HepG2 (cell line): ENCODE measurements at regions not wholly inside any gene's neighbourhood (a gene's known extent, or its start where the extent isn't known, plus 50 kb on each side); places are given as distances from the start of the nearest gene placed in this dataset.

Experiments
- ATAC-seq: fragments of 200-7000 bp; cut with Tn5 transposase; 3 replicates; pipeline ENCODE4 v1.9.1; 2020; ENCODE audit warnings: mild to moderate bottlenecking, moderate library complexity
- BruUV-seq: library from RNA; stranded (reverse); fragments of 400-500 nt; replicated peaks from 2 replicates; lab custom pipeline; 2021; lab: Mats Ljungman, UMichigan
- CTCF ChIA-PET: fragments of 300-600 bp; formaldehyde crosslinking; extraction: SDS; loops from one replicate; lab custom pipeline; 2021; ENCODE audit warnings: low total read pairs, inconsistent platforms, low intra/inter-chr PET ratio; lab: Yijun Ruan, JAX
- POLR2A ChIA-PET: fragments of 350-600 bp; sonication (Branson Sonifier 250); formaldehyde crosslinking; loops from one replicate; lab custom pipeline; 2020; ENCODE audit warnings: antibody characterized with exemption, inconsistent platforms; lab: Yijun Ruan, JAX
- DNase-seq: peaks from one replicate; pipeline ENCODE4 v3.0.0-alpha.2; 2015; ENCODE audit warnings: low spot score
- FAIRE-seq: peaks from 3 replicates; lab custom pipeline; 2011; peaks lifted over from hg19 to GRCh38; lab: Jason Lieb, UNC
- H2AFZ ChIP-seq: one replicate; pipeline ENCODE4 v1.6.1; 2011; ENCODE audit warnings: low read length, inconsistent platforms
- H3K27ac ChIP-seq: fragments of 300-600 bp; 3 replicates; pipeline ENCODE4 v1.8.0; 2011; ENCODE audit warnings: mixed run types, mild to moderate bottlenecking, mixed read lengths, low read length, inconsistent platforms; ENCODE audit not compliant: insufficient read depth; ENCODE audit errors: extremely low read length
- H3K27me3 ChIP-seq, 2 experiments: fragments of 200-600 bp in 1 of 2; 2 replicates in 1 of 2; 3 replicates in 1 of 2; pipeline versions ENCODE4 v1.6.0 to v1.8.0; 2011; ENCODE audit warnings: low read length in 2 of 2, mild to moderate bottlenecking in 2 of 2, moderate library complexity in 2 of 2, inconsistent platforms in 1 of 2; ENCODE audit not compliant: insufficient read depth in 2 of 2, control insufficient read depth in 1 of 2
- H3K36me3 ChIP-seq, 2 experiments: fragments of 200-600 bp in 1 of 2; replicated peaks in 1 of 2; 2 replicates in 1 of 2; 3 replicates in 1 of 2; pipeline versions ENCODE4 v1.5.1 to v1.8.0; 2011; ENCODE audit warnings: low read length in 2 of 2, inconsistent platforms in 1 of 2; ENCODE audit not compliant: insufficient read depth in 2 of 2, control insufficient read depth in 1 of 2
- H3K4me1 ChIP-seq: 2 replicates; pipeline ENCODE4 v1.5.1; 2012; ENCODE audit warnings: low read length, inconsistent platforms; ENCODE audit not compliant: insufficient read depth
- H3K4me2 ChIP-seq: 2 replicates; pipeline ENCODE4 v1.6.0; 2011; ENCODE audit warnings: low read depth, low read length, inconsistent platforms
- H3K4me3 ChIP-seq, 3 experiments: fragments of 200-600 bp in 1 of 3; sonication (generic), shearing (Covaris generic) in 1 of 3; replicated peaks in 1 of 3; 2 replicates each; pipeline ENCODE4 v1.5.1; 2011 to 2016; ENCODE audit warnings: low read length in 3 of 3, inconsistent platforms in 2 of 3, low read depth in 2 of 3, mild to moderate bottlenecking in 2 of 3, control low read depth in 1 of 3, mixed read lengths in 1 of 3; ENCODE audit not compliant: insufficient read depth in 1 of 3
- H3K79me2 ChIP-seq: one replicate; pipeline ENCODE4 v1.6.1; 2011; ENCODE audit warnings: low read length, inconsistent platforms; ENCODE audit not compliant: insufficient read depth
- H3K9ac ChIP-seq: 2 replicates; pipeline ENCODE4 v1.6.0; 2011; ENCODE audit warnings: mild to moderate bottlenecking, low read depth, low read length, inconsistent platforms; ENCODE audit not compliant: insufficient read depth
- H3K9me3 ChIP-seq: 2 replicates; pipeline ENCODE4 v1.5.1; 2012; ENCODE audit warnings: mild to moderate bottlenecking, low read length
- H4K20me1 ChIP-seq: 2 replicates; pipeline ENCODE4 v1.6.0; 2011; ENCODE audit warnings: inconsistent platforms, mild to moderate bottlenecking, low read length, moderate library complexity; ENCODE audit not compliant: insufficient read depth
- CC2D1A ChIP-seq: sonication (generic); formaldehyde crosslinking; IDR thresholded peaks from 2 replicates; pipeline ENCODE4 v1.8.1; 2023; ENCODE audit warnings: mild to moderate bottlenecking, missing genetic modification reagents
- GPN1 ChIP-seq: sonication (generic); formaldehyde crosslinking; IDR thresholded peaks from 2 replicates; pipeline ENCODE4 v1.5.1; 2020; ENCODE audit warnings: missing genetic modification reagents, borderline replicate concordance
- IRF2 ChIP-seq: IDR thresholded peaks from 2 replicates; pipeline ENCODE4 v1.6.1; 2018; ENCODE audit warnings: missing genetic modification reagents, missing compliant biosample characterization
- JDP2 ChIP-seq: sonication (generic); formaldehyde crosslinking; IDR thresholded peaks from 2 replicates; pipeline ENCODE4 v1.8.1; 2022; ENCODE audit warnings: missing genetic modification reagents, borderline replicate concordance
- SYNCRIP ChIP-seq: fragments of 200-400 bp; formaldehyde crosslinking; IDR thresholded peaks from 2 replicates; pipeline ENCODE4 v1.6.1; 2018; ENCODE audit warnings: mild to moderate bottlenecking, low read depth, low read length; ENCODE audit not compliant: insufficient read depth
- TBP ChIP-seq: sonication (generic); formaldehyde crosslinking; IDR thresholded peaks from 2 replicates; pipeline ENCODE4 v1.5.0; 2020; ENCODE audit warnings: missing genetic modification reagents
- ZFAT ChIP-seq: sonication (generic); formaldehyde crosslinking; conservative IDR thresholded peaks from 2 replicates; pipeline ENCODE4 v1.8.1; 2023; ENCODE audit warnings: missing genetic modification reagents, inconsistent platforms
- ZFP90 ChIP-seq: sonication (generic); formaldehyde crosslinking; IDR thresholded peaks from 2 replicates; pipeline ENCODE4 v1.8.0; 2022; ENCODE audit warnings: missing genetic modification reagents, mild to moderate bottlenecking, inconsistent platforms, borderline replicate concordance
- ZNF383 ChIP-seq: sonication (generic); formaldehyde crosslinking; IDR thresholded peaks from 2 replicates; pipeline ENCODE4 v1.4.0; 2020; ENCODE audit warnings: missing genetic modification reagents, mild to moderate bottlenecking, borderline replicate concordance
- ZNF550 ChIP-seq: sonication (generic); formaldehyde crosslinking; IDR thresholded peaks from 2 replicates; pipeline ENCODE4 v1.4.0; 2020; ENCODE audit warnings: mild to moderate bottlenecking, missing genetic modification reagents, borderline replicate concordance
- ZNF75D ChIP-seq: sonication (generic); formaldehyde crosslinking; IDR thresholded peaks from 2 replicates; pipeline ENCODE4 v1.8.1; 2023; ENCODE audit warnings: missing genetic modification reagents, mild to moderate bottlenecking, borderline replicate concordance
- WGBS: methylation state at CpG from one replicate; pipeline ENCODE4 v1.1.6; 2017; ENCODE audit warnings: low lambda C conversion rate; 5-methylcytosine and 5-hydroxymethylcytosine counted together
- in situ Hi-C: cut with HindIII; loops from 2 replicates; pipeline ENCODE4 v1.10.0; 2017; ENCODE audit warnings: low pct_unique_long_range_greater_than_20kb; ENCODE audit not compliant: extremely low pct_ligation_motif_present
- intact Hi-C: fragments of 100-400 bp; cut with micrococcal nuclease; formaldehyde crosslinking; loops from one replicate; pipeline ENCODE4 v1.10.0; 2022; ENCODE audit not compliant: unreplicated experiment
- TF ChIP-seq, protein P1 (sequence below), 2 experiments: sonication (generic) in 1 of 2; formaldehyde crosslinking in 1 of 2; IDR thresholded peaks; 2 replicates each; pipeline versions ENCODE4 v1.5.1 to v1.6.1; 2011 to 2020; ENCODE audit warnings: borderline replicate concordance in 1 of 2, low read depth in 1 of 2, low read length in 1 of 2, mild to moderate bottlenecking in 1 of 2, missing genetic modification reagents in 1 of 2, moderate library complexity in 1 of 2
- TF ChIP-seq, protein P2 (sequence below): sonication (generic); formaldehyde crosslinking; IDR thresholded peaks from 2 replicates; pipeline ENCODE4 v1.4.0; 2020; ENCODE audit warnings: mild to moderate bottlenecking, missing genetic modification reagents

DNA sequence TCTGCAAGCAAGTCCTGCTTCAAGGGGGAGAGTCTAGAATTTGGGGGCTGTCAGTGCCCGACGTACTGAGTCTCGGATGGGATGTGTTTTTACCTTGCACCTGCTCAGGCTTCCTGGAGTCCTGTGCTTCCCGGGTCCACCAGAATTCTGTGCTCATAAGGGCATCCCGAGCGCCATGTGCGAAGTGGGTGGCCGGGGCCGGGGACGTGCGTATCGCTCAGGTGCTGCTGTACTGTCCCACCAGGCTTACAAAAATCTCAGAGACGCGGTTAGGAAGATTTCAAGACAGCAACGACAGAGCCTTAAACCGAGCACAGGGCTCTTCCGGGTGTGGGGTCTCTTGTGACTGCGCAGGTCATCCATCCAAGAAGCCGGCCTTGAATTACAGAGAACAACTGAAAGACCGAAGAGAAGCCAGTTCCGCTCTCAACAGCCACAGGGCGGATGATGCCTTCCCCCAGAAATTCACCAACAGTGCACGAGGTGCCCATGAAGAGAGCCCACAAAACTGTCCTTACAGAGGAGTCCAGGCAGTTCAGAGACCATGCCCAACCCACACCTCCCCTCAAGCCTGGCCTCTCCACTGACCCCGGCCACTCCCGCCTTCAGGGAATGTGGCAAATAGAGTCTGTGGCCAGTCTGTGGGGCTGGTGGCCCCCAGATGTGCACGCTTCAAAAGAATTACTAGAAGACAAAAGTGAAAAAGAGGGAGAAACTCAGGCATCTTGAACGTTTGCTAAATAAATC, 104.7 kb downstream of the PXDC1 start:
- ATAC-seq (no peak), DNase-seq (no peak), FAIRE-seq (no peak)
- H3K9ac ChIP-seq, result no peak overlapping the region
- no peak overlapping the region for H3K4me2 ChIP-seq
- POLR2A ChIA-PET, result no interaction called here
- TF ChIP-seq, protein P1, sequence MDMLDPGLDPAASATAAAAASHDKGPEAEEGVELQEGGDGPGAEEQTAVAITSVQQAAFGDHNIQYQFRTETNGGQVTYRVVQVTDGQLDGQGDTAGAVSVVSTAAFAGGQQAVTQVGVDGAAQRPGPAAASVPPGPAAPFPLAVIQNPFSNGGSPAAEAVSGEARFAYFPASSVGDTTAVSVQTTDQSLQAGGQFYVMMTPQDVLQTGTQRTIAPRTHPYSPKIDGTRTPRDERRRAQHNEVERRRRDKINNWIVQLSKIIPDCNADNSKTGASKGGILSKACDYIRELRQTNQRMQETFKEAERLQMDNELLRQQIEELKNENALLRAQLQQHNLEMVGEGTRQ (IDR thresholded peaks at IDR 0.05; ENCODE audit: low read depth, low read length), result no peak
- TF ChIP-seq, protein P1 (CRISPR knock-in tag; IDR thresholded peaks at IDR 0.05; ENCODE audit: borderline replicate concordance), result no peak
- TF ChIP-seq ZNF75D (CRISPR knock-in tag) (no peak), ZNF383 (no peak), SYNCRIP (no peak), ZFP90 (no peak), ZNF550 (CRISPR knock-in tag) (no peak), CC2D1A (CRISPR knock-in tag) (no peak), GPN1 (no peak), IRF2 (CRISPR knock-in tag) (no peak), JDP2 (CRISPR knock-in tag) (no peak), ZFAT (CRISPR knock-in tag) (no peak), TBP (CRISPR knock-in tag) (no peak)
- TF ChIP-seq, protein P2, sequence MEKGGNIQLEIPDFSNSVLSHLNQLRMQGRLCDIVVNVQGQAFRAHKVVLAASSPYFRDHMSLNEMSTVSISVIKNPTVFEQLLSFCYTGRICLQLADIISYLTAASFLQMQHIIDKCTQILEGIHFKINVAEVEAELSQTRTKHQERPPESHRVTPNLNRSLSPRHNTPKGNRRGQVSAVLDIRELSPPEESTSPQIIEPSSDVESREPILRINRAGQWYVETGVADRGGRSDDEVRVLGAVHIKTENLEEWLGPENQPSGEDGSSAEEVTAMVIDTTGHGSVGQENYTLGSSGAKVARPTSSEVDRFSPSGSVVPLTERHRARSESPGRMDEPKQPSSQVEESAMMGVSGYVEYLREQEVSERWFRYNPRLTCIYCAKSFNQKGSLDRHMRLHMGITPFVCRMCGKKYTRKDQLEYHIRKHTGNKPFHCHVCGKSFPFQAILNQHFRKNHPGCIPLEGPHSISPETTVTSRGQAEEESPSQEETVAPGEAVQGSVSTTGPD (CRISPR knock-in tag), result no peak
- no peaks in the 10 kb centered on the region for H3K4me1 ChIP-seq
- no peaks in the 10 kb centered on the region for H3K36me3 ChIP-seq
- H3K27me3 ChIP-seq, result peaks cover 0 to 30% of the 10 kb centered on the region in 2 experiments; a peak in 4 of 5 replicates
- CTCF ChIA-PET, result no interaction called here
- no peaks in the 10 kb centered on the region for H3K9me3 ChIP-seq
- WGBS, result 68% methylated on average over 27 of the region's 27 CpGs
- intact Hi-C loops, result no loop called here
- no TSS peak for BruUV-seq
- H3K27ac ChIP-seq, result no peak overlapping the region
- in situ Hi-C loops, result no loop called here
- no peak overlapping the region for H2AFZ ChIP-seq
- no peak overlapping the region for H3K4me3 ChIP-seq
- H4K20me1 ChIP-seq, result no peaks in the 10 kb centered on the region
- H3K79me2 ChIP-seq, result no peaks in the 10 kb centered on the region
